Esophagus muscularis mucosa (tissue), 4 donors: ENCODE measurements at regions not wholly inside any gene's neighbourhood (a gene's known extent, or its start where the extent isn't known, plus 50 kb on each side); places are given as distances from the start of the nearest gene placed in this dataset.
A peak's percentile ranks its signal among the peaks of the same experiment; 100 is the strongest.

Experiments used
- DNase-seq: peaks from one replicate; pipeline ENCODE4 v3.0.0-alpha.2; 2017; ENCODE audit errors: extremely low spot score
- H3K27ac ChIP-seq, 4 donors: fragments of 200-600 bp; sonication (generic); replicated peaks in 1 of 4; 1 replicate in 3 of 4; 2 replicates in 1 of 4; pipeline ENCODE4 v1.5.1; 2016 to 2019; ENCODE audit warnings: mild to moderate bottlenecking in 1 of 4
- H3K27me3 ChIP-seq, 4 donors: fragments of 200-600 bp; sonication (generic); one replicate each; pipeline versions ENCODE4 v1.5.1 to v1.6.0; 2016 to 2019
- H3K36me3 ChIP-seq, 4 donors: fragments of 200-600 bp; sonication (generic); one replicate each; pipeline ENCODE4 v1.5.1; 2016 to 2019
- H3K4me1 ChIP-seq, 4 donors: fragments of 200-600 bp; sonication (generic); one replicate each; pipeline ENCODE4 v1.5.1; 2016 to 2019
- H3K4me3 ChIP-seq, 4 donors: fragments of 200-600 bp; sonication (generic); 1 replicate in 2 of 4; 2 replicates in 2 of 4; pipeline ENCODE4 v1.5.1; 2016 to 2019; ENCODE audit warnings: mild to moderate bottlenecking in 4 of 4, moderate library complexity in 1 of 4
- H3K9me3 ChIP-seq, 4 donors: fragments of 200-600 bp; sonication (generic); 1 replicate in 3 of 4; 2 replicates in 1 of 4; pipeline ENCODE4 v1.5.1; 2016 to 2019
- EP300 ChIP-seq: sonication (generic); formaldehyde crosslinking; IDR thresholded peaks from one replicate; pipeline ENCODE4 v1.6.1; 2017; ENCODE audit warnings: antibody characterized with exemption
- POLR2A ChIP-seq: fragments of 450-650 bp; IDR thresholded peaks from one replicate; pipeline ENCODE4 v1.6.1; 2017; ENCODE audit warnings: antibody characterized with exemption, moderate library complexity, mild to moderate bottlenecking, low read depth
- POLR2AphosphoS5 ChIP-seq, 2 donors: sonication (generic); formaldehyde crosslinking; IDR thresholded peaks; one replicate each; pipeline ENCODE4 v1.6.1; 2017; ENCODE audit warnings: antibody characterized with exemption in 2 of 2
- WGBS: methylation state at CpG from one replicate; pipeline ENCODE4 v1.1.5; 2018; 5-methylcytosine and 5-hydroxymethylcytosine counted together
- intact Hi-C: fragments of 100-400 bp; cut with DNase I; formaldehyde crosslinking; loops from one replicate; pipeline ENCODE4 v1.15.1; 2023
- TF ChIP-seq, protein P1 (sequence below), 3 experiments: fragments of 200-600 bp in 2 of 3; fragments of 450-650 bp in 1 of 3; sonication (generic) in 2 of 3; IDR thresholded peaks; one replicate each; pipeline ENCODE4 v1.5.1; 2017 to 2019; ENCODE audit warnings: antibody characterized with exemption in 3 of 3, mild to moderate bottlenecking in 2 of 3, moderate library complexity in 1 of 3

DNA sequence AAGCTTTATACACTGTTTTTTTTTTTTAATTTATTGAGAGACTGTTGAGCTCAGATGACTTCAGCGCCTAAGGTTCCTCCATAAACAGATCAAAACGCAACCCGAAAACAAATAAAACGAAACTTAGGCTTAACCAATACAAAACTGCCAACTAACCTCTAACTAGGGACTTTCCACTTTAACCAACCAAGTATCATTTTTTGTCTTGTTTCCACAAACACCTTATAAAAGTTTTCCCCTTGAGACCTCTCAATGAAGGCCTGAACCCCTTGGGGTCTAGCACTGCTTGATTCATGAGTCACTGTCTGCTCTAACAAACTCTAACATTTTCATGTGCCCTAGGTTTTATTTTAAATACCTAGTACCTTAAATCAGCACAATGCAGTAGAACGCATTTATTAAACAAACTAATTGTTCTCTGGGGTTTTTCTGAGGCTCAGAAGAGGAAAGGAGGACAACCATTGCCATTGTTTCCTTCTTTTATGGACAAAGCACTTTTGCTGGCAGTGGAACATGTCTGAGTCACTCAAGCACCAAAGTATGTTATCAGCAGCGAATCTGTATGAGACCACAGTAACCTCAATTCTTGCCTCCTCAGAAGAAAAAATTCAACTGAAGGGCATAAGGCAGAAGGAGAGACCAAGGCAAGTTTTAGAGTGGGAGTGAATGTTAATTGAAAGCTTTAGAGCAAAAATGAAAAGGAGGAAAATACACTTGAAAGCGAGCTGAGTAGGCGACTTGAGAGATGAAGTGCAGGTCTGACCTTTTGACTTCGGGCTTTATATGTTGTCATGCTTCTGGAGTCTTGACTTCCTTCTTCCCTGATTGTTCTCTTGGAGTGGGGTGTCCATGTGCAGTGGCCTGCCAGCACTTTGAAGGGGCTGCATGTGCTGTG is 97.7 kb upstream of the HCN1 start:
- no peak for TF ChIP-seq POLR2AphosphoS5 (IDR thresholded peaks at IDR 0.05)
- TF ChIP-seq, protein P1, sequence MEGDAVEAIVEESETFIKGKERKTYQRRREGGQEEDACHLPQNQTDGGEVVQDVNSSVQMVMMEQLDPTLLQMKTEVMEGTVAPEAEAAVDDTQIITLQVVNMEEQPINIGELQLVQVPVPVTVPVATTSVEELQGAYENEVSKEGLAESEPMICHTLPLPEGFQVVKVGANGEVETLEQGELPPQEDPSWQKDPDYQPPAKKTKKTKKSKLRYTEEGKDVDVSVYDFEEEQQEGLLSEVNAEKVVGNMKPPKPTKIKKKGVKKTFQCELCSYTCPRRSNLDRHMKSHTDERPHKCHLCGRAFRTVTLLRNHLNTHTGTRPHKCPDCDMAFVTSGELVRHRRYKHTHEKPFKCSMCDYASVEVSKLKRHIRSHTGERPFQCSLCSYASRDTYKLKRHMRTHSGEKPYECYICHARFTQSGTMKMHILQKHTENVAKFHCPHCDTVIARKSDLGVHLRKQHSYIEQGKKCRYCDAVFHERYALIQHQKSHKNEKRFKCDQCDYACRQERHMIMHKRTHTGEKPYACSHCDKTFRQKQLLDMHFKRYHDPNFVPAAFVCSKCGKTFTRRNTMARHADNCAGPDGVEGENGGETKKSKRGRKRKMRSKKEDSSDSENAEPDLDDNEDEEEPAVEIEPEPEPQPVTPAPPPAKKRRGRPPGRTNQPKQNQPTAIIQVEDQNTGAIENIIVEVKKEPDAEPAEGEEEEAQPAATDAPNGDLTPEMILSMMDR (IDR thresholded peaks at IDR 0.05), result no peak
- TF ChIP-seq EP300, result no peak
- no peak for TF ChIP-seq POLR2A
- H3K27me3 ChIP-seq, result no peaks in the 10 kb centered on the region

DNA sequence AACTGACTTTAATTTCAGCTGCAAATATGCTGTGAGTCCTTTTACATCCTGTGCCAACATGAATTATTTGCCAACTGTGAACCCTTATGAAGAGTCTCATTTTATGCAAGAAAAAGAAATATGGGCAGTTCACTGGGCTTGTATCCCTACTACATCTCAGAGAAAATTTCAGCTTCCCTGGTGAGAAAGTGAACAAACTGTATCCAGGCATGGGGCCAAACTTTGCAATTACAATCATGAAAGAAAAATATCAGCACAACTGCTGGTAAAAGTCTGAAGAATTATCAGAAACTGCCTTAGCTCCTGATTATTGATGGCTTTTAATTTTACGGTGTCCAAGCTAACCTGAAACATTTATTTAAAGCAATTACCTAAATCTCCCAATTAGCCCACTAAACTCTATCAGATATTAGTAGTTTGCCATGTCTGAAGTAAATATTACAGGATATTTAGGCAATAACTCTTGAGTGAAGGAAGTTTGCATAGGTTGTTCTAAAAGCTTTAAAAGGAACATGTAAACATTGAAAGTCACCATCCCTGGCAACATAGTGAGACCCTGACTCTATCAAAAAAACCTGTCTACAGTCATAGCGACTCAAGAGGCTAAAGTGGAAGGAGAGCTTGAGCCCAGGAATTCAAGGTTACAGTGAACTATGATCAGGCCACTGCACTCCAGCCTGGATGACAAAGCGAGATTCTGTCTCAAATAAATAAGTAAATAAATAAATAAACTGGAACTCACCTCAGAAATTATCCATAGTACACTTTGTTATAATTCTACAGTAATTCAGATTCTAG is 83.9 kb upstream of the HCN1 start:
- Histone ChIP-seq H3K4me1 (no peaks in the 10 kb centered on the region), H3K27ac (no peak overlapping the region), H3K36me3 (no peaks in the 10 kb centered on the region), H3K9me3 (no peaks in the 10 kb centered on the region), H3K27me3 (no peaks in the 10 kb centered on the region), H3K4me3 (no peak overlapping the region)
- TF ChIP-seq, protein P1 (IDR thresholded peaks at IDR 0.05), result no peak
- TF ChIP-seq EP300 (no peak), POLR2A (no peak), POLR2AphosphoS5 (IDR thresholded peaks at IDR 0.05) (no peak)
- DNase-seq, result no peak
- 66% methylated on average over 3 of the region's 3 CpGs for WGBS
- intact Hi-C loops, result no loop called here

More for the DNA sequence above, 97.7 kb upstream of the HCN1 start:
- Histone ChIP-seq H3K4me1 (no peaks in the 10 kb centered on the region), H3K4me3 (no peak overlapping the region), H3K36me3 (no peaks in the 10 kb centered on the region), H3K27ac (no peak overlapping the region), H3K9me3 (peaks cover 0 to 5% (median 0%) of the 10 kb centered on the region in 4 donors)
- 84% methylated on average over 9 of the region's 9 CpGs for WGBS
- intact Hi-C loops, result no loop called here
- no peak for DNase-seq

- no peaks in the 10 kb centered on the region for H3K27me3 ChIP-seq
- 50% methylated on average over 1 of the region's 1 CpG for WGBS
- TF ChIP-seq, protein P1 (IDR thresholded peaks at IDR 0.05), result peak in 1 of 3 experiments; percentile 21
- TF ChIP-seq EP300 (no peak), POLR2AphosphoS5 (IDR thresholded peaks at IDR 0.05) (no peak), POLR2A (no peak)
- H3K9me3 ChIP-seq, result no peaks in the 10 kb centered on the region
- H3K4me1 ChIP-seq, result no peaks in the 10 kb centered on the region
- no peak overlapping the region for H3K4me3 ChIP-seq
- intact Hi-C loops, result no loop called here
- H3K27ac ChIP-seq, result no peak overlapping the region
- DNase-seq, result no peak
- H3K36me3 ChIP-seq, result no peaks in the 10 kb centered on the region
These were observed 78.3 kb upstream of the HCN1 start for GRCh38 chr5:45774528-45774927.

GRCh38 chr5:45772402-45772801 is 76.2 kb upstream of the HCN1 start:
- TF ChIP-seq EP300 (no peak), POLR2A (no peak), POLR2AphosphoS5 (IDR thresholded peaks at IDR 0.05) (no peak)
- TF ChIP-seq, protein P1 (IDR thresholded peaks at IDR 0.05), result no peak
- Histone ChIP-seq H3K36me3 (no peaks in the 10 kb centered on the region), H3K27ac (no peak overlapping the region), H3K9me3 (no peaks in the 10 kb centered on the region), H3K4me3 (no peak overlapping the region), H3K27me3 (no peaks in the 10 kb centered on the region), H3K4me1 (no peaks in the 10 kb centered on the region)
- DNase-seq, result no peak
- WGBS, result 94% methylated on average over 3 of the region's 3 CpGs
- intact Hi-C loops, result no loop called here
